ENCODE measurements at regions not wholly inside any gene's neighbourhood (a gene's known extent, or its start where the extent isn't known, plus 50 kb on each side); places are given as distances from the start of the nearest gene placed in this dataset.
"Not testable (repeated sequence)": the region's sequence is repeated elsewhere in the genome, so short reads cannot be mapped to it uniquely, and the experiment has no call there.

DNA sequence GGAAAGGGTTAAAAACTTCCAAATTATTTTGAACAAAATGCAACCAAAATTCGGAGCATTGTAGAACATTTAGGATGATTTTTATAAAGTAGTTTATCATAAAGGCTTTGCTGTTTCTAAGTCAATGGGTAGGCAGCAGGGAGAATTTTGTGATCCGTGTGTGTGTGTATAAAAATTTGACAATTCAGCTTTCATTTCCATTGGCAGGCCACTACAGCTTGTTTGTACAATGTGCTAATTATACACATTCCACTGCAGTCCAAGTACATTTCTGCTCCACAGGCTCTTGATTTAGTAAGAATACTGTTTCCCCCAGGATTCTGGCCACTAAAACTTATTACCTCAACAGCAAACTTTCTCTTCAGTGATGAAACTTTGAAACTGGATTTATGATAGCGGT, 71.8 kb upstream of the LTBP1 start:
- Histone ChIP-seq H3K9ac (ENCODE audit: low read length) (no peak overlapping the region), H3K36me3 (ENCODE audit: control insufficient read depth in 1 of 2, insufficient read depth in 2 of 2, low read length in 2 of 2) (no peaks in the 10 kb centered on the region), H3K9me3 (ENCODE audit: insufficient read depth, low read depth, low read length) (no peaks in the 10 kb centered on the region), H2AK5ac (ENCODE audit: low read length) (no peak overlapping the region), H4K91ac (ENCODE audit: low read depth, low read length) (no peak overlapping the region), H2BK12ac (ENCODE audit: low read length) (no peak overlapping the region), H3K23ac (ENCODE audit: low read length) (no peak overlapping the region), H3K27ac (ENCODE audit: low read depth, low read length) (no peak overlapping the region), H3K4me1 (ENCODE audit: control insufficient read depth in 1 of 2, insufficient read depth in 2 of 2, low read length in 2 of 2) (no peaks in the 10 kb centered on the region), H4K8ac (ENCODE audit: low read depth, low read length) (no peak overlapping the region), H3K4me2 (ENCODE audit: low read length) (no peak overlapping the region), H3K4ac (ENCODE audit: low read depth, low read length) (no peak overlapping the region), H3K18ac (ENCODE audit: low read length) (no peak overlapping the region), H3K79me2 (ENCODE audit: control insufficient read depth, insufficient read depth, low read length, poor library complexity) (no peaks in the 10 kb centered on the region), H2BK120ac (ENCODE audit: insufficient read depth, low read length, poor library complexity) (no peak overlapping the region), H3K27me3 (ENCODE audit: insufficient read depth, low read length) (no peaks in the 10 kb centered on the region), H4K12ac (ENCODE audit: low read depth, low read length) (no peak overlapping the region), H3K79me1 (ENCODE audit: low read length) (no peaks in the 10 kb centered on the region), H2AFZ (ENCODE audit: insufficient read depth, low read length, poor library complexity) (no peak overlapping the region), H3K14ac (ENCODE audit: low read length) (no peak overlapping the region), H3K4me3 (ENCODE audit: low read depth, low read length) (no peak overlapping the region), H2BK5ac (ENCODE audit: low read depth, low read length, poor library complexity) (no peak overlapping the region)
- DNase-seq: no peak
- WGBS (ENCODE audit: extremely low coverage, insufficient coverage, insufficient read length): no CpG with 5 or more reads among the region's 3 CpGs

GRCh38 chr2:32877587-32878510, 68.9 kb upstream of the LTBP1 start:
- Histone ChIP-seq H3K9ac (ENCODE audit: low read length) (no peak overlapping the region), H3K18ac (ENCODE audit: low read length) (no peak overlapping the region), H3K9me3 (ENCODE audit: insufficient read depth, low read depth, low read length) (no peaks in the 10 kb centered on the region), H3K23ac (ENCODE audit: low read length) (no peak overlapping the region), H2AK5ac (ENCODE audit: low read length) (no peak overlapping the region), H4K91ac (ENCODE audit: low read depth, low read length) (no peak overlapping the region), H2BK5ac (ENCODE audit: low read depth, low read length, poor library complexity) (no peak overlapping the region), H2AFZ (ENCODE audit: insufficient read depth, low read length, poor library complexity) (no peak overlapping the region), H3K4me3 (ENCODE audit: low read depth, low read length) (no peak overlapping the region), H3K79me2 (ENCODE audit: control insufficient read depth, insufficient read depth, low read length, poor library complexity) (no peaks in the 10 kb centered on the region), H3K27ac (ENCODE audit: low read depth, low read length) (no peak overlapping the region), H3K36me3 (ENCODE audit: control insufficient read depth in 1 of 2, insufficient read depth in 2 of 2, low read length in 2 of 2) (no peaks in the 10 kb centered on the region), H2BK120ac (ENCODE audit: insufficient read depth, low read length, poor library complexity) (no peak overlapping the region), H3K79me1 (ENCODE audit: low read length) (no peaks in the 10 kb centered on the region), H3K4me1 (ENCODE audit: control insufficient read depth in 1 of 2, insufficient read depth in 2 of 2, low read length in 2 of 2) (no peaks in the 10 kb centered on the region), H3K4me2 (ENCODE audit: low read length) (no peak overlapping the region), H4K8ac (ENCODE audit: low read depth, low read length) (no peak overlapping the region), H4K12ac (ENCODE audit: low read depth, low read length) (no peak overlapping the region), H3K27me3 (ENCODE audit: insufficient read depth, low read length) (no peaks in the 10 kb centered on the region), H2BK12ac (ENCODE audit: low read length) (no peak overlapping the region), H3K4ac (ENCODE audit: low read depth, low read length) (no peak overlapping the region), H3K14ac (ENCODE audit: low read length) (no peak overlapping the region)
- no CpG with 5 or more reads among the region's 12 CpGs for WGBS (ENCODE audit: extremely low coverage, insufficient coverage, insufficient read length)
- DNase-seq: no peak

DNA sequence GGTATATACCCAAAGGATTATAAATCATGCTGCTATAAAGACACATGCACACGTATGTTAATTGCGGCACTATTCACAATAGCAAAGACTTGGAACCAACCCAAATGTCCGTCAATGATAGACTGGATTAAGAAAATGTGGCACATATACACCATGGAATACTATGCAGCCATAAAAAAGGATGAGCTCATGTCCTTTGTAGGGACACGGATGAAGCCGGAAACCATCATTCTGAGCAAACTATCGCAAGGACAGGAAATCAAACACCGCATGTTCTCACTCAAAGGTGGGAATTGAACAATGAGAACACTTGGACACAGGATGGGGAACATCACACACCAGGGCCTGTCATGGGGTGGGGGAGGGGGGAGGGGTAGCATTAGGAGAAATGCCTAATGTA, 66.8 kb upstream of the LTBP1 start:
- no CpG with 5 or more reads among the region's 7 CpGs for WGBS (ENCODE audit: extremely low coverage, insufficient coverage, insufficient read length)
- not testable (repeated sequence) for H3K27me3 ChIP-seq (ENCODE audit: insufficient read depth, low read length); H2BK12ac ChIP-seq (ENCODE audit: low read length)

GRCh38 chr2:32882816-32883810, 63.6 kb upstream of the LTBP1 start:
- no CpG with 5 or more reads among the region's 10 CpGs for WGBS (ENCODE audit: extremely low coverage, insufficient coverage, insufficient read length)
- no peaks in the 10 kb centered on the region for H3K36me3 ChIP-seq (ENCODE audit: control insufficient read depth in 1 of 2, insufficient read depth in 2 of 2, low read length in 2 of 2)

More for the DNA sequence above, 66.8 kb upstream of the LTBP1 start:
- H3K4me1 ChIP-seq (ENCODE audit: control insufficient read depth in 1 of 2, insufficient read depth in 2 of 2, low read length in 2 of 2); H4K8ac ChIP-seq (ENCODE audit: low read depth, low read length); H3K9ac ChIP-seq (ENCODE audit: low read length); DNase-seq; H2BK120ac ChIP-seq (ENCODE audit: insufficient read depth, low read length, poor library complexity); H2AK5ac ChIP-seq (ENCODE audit: low read length); H3K4me3 ChIP-seq (ENCODE audit: low read depth, low read length); H3K4ac ChIP-seq (ENCODE audit: low read depth, low read length); H2BK5ac ChIP-seq (ENCODE audit: low read depth, low read length, poor library complexity); H3K18ac ChIP-seq (ENCODE audit: low read length); H3K14ac ChIP-seq (ENCODE audit: low read length); H3K27ac ChIP-seq (ENCODE audit: low read depth, low read length); H3K23ac ChIP-seq (ENCODE audit: low read length); H4K12ac ChIP-seq (ENCODE audit: low read depth, low read length); H3K9me3 ChIP-seq (ENCODE audit: insufficient read depth, low read depth, low read length); H2AFZ ChIP-seq (ENCODE audit: insufficient read depth, low read length, poor library complexity); H4K91ac ChIP-seq (ENCODE audit: low read depth, low read length); H3K79me2 ChIP-seq (ENCODE audit: control insufficient read depth, insufficient read depth, low read length, poor library complexity); H3K4me2 ChIP-seq (ENCODE audit: low read length); H3K36me3 ChIP-seq (ENCODE audit: control insufficient read depth in 1 of 2, insufficient read depth in 2 of 2, low read length in 2 of 2); H3K79me1 ChIP-seq (ENCODE audit: low read length): not testable (repeated sequence)

More at GRCh38 chr2:32882816-32883810, 63.6 kb upstream of the LTBP1 start:
- no peak overlapping the region for H2BK12ac ChIP-seq (ENCODE audit: low read length)
- DNase-seq: no peak
- H3K4ac ChIP-seq (ENCODE audit: low read depth, low read length): no peak overlapping the region
- H4K91ac ChIP-seq (ENCODE audit: low read depth, low read length): no peak overlapping the region
- H4K12ac ChIP-seq (ENCODE audit: low read depth, low read length): no peak overlapping the region
- no peak overlapping the region for H2AFZ ChIP-seq (ENCODE audit: insufficient read depth, low read length, poor library complexity)
- H3K27me3 ChIP-seq (ENCODE audit: insufficient read depth, low read length): no peaks in the 10 kb centered on the region
- H3K79me2 ChIP-seq (ENCODE audit: control insufficient read depth, insufficient read depth, low read length, poor library complexity): no peaks in the 10 kb centered on the region
- no peak overlapping the region for H3K4me3 ChIP-seq (ENCODE audit: low read depth, low read length)
- no peak overlapping the region for H2BK120ac ChIP-seq (ENCODE audit: insufficient read depth, low read length, poor library complexity)
- H3K14ac ChIP-seq (ENCODE audit: low read length): no peak overlapping the region
- peaks cover 0 to 2% of the 10 kb centered on the region in 2 experiments for H3K4me1 ChIP-seq (ENCODE audit: control insufficient read depth in 1 of 2, insufficient read depth in 2 of 2, low read length in 2 of 2)
- H2AK5ac ChIP-seq (ENCODE audit: low read length): no peak overlapping the region
- H3K23ac ChIP-seq (ENCODE audit: low read length): no peak overlapping the region
- H3K9me3 ChIP-seq (ENCODE audit: insufficient read depth, low read depth, low read length): peaks cover 7% of the 10 kb centered on the region
- H3K9ac ChIP-seq (ENCODE audit: low read length): no peak overlapping the region
- no peak overlapping the region for H3K27ac ChIP-seq (ENCODE audit: low read depth, low read length)
- H4K8ac ChIP-seq (ENCODE audit: low read depth, low read length): no peak overlapping the region
- no peak overlapping the region for H3K18ac ChIP-seq (ENCODE audit: low read length)
- H3K79me1 ChIP-seq (ENCODE audit: low read length): no peaks in the 10 kb centered on the region
- no peak overlapping the region for H3K4me2 ChIP-seq (ENCODE audit: low read length)
- H2BK5ac ChIP-seq (ENCODE audit: low read depth, low read length, poor library complexity): no peak overlapping the region
